ENCODE measurements at regions not wholly inside any gene's neighbourhood (a gene's known extent, or its start where the extent isn't known, plus 50 kb on each side); places are given as distances from the start of the nearest gene placed in this dataset.
"Not testable (repeated sequence)": the region's sequence is repeated elsewhere in the genome, so short reads cannot be mapped to it uniquely, and the experiment has no call there.

- DNase-seq (ENCODE audit: extremely low read depth, low read depth): not testable (repeated sequence)
Measured at GRCh38 chr21:6130734-6131133, 4390.6 kb upstream of the TPTE start.

GRCh38 chr21:6133373-6133772, 4388.0 kb upstream of the TPTE start:
- not testable (repeated sequence) for DNase-seq (ENCODE audit: extremely low read depth, low read depth)

- not testable (repeated sequence) for DNase-seq (ENCODE audit: extremely low read depth, low read depth)
Measured at GRCh38 chr21:6133852-6134630, 4387.3 kb upstream of the TPTE start.

- DNase-seq (ENCODE audit: extremely low read depth, low read depth): not testable (repeated sequence)
Measured at GRCh38 chr21:6136732-6137131, 4384.7 kb upstream of the TPTE start.

GRCh38 chr21:6138244-6139136, 4382.9 kb upstream of the TPTE start:
- DNase-seq (ENCODE audit: extremely low read depth, low read depth): not testable (repeated sequence)

- DNase-seq (ENCODE audit: extremely low read depth, low read depth): not testable (repeated sequence)
Measured at GRCh38 chr21:6139331-6139730, 4382.1 kb upstream of the TPTE start.

- DNase-seq (ENCODE audit: extremely low read depth, low read depth): not testable (repeated sequence)
Measured at GRCh38 chr21:6139862-6140261, 4381.5 kb upstream of the TPTE start.

GRCh38 chr21:6140467-6141137, 4380.8 kb upstream of the TPTE start:
- DNase-seq (ENCODE audit: extremely low read depth, low read depth): not testable (repeated sequence)

- DNase-seq (ENCODE audit: extremely low read depth, low read depth): not testable (repeated sequence)
Measured at GRCh38 chr21:6141138-6141474, 4380.3 kb upstream of the TPTE start.

- DNase-seq (ENCODE audit: extremely low read depth, low read depth): not testable (repeated sequence)
Measured at GRCh38 chr21:6153154-6153553, 4368.2 kb upstream of the TPTE start.

GRCh38 chr21:6154524-6155320, 4366.7 kb upstream of the TPTE start:
- not testable (repeated sequence) for DNase-seq (ENCODE audit: extremely low read depth, low read depth)

- DNase-seq (ENCODE audit: extremely low read depth, low read depth): not testable (repeated sequence)
Measured at GRCh38 chr21:6156712-6157389, 4364.5 kb upstream of the TPTE start.

GRCh38 chr21:6157515-6157914, 4363.9 kb upstream of the TPTE start:
- DNase-seq (ENCODE audit: extremely low read depth, low read depth): not testable (repeated sequence)

GRCh38 chr21:6158171-6158570, 4363.2 kb upstream of the TPTE start:
- DNase-seq (ENCODE audit: extremely low read depth, low read depth): not testable (repeated sequence)

Data from AG09319 (cell line).